AG10803 (cell line): ENCODE measurements at regions not wholly inside any gene's neighbourhood (a gene's known extent, or its start where the extent isn't known, plus 50 kb on each side); places are given as distances from the start of the nearest gene placed in this dataset.

Experiments
- DNase-seq: peaks from one replicate; pipeline ENCODE4 v3.0.0; 2010; ENCODE audit warnings: low read depth
- H3K4me3 ChIP-seq: 2 replicates; pipeline ENCODE4 v1.5.1; 2011; ENCODE audit warnings: mild to moderate bottlenecking, low read length, control low read depth
- TF ChIP-seq, protein P1 (sequence below): conservative IDR thresholded peaks from 2 replicates; pipeline ENCODE4 v1.5.1; 2011; ENCODE audit warnings: mild to moderate bottlenecking, low read length, control low read depth, inconsistent platforms

- TF ChIP-seq, protein P1, sequence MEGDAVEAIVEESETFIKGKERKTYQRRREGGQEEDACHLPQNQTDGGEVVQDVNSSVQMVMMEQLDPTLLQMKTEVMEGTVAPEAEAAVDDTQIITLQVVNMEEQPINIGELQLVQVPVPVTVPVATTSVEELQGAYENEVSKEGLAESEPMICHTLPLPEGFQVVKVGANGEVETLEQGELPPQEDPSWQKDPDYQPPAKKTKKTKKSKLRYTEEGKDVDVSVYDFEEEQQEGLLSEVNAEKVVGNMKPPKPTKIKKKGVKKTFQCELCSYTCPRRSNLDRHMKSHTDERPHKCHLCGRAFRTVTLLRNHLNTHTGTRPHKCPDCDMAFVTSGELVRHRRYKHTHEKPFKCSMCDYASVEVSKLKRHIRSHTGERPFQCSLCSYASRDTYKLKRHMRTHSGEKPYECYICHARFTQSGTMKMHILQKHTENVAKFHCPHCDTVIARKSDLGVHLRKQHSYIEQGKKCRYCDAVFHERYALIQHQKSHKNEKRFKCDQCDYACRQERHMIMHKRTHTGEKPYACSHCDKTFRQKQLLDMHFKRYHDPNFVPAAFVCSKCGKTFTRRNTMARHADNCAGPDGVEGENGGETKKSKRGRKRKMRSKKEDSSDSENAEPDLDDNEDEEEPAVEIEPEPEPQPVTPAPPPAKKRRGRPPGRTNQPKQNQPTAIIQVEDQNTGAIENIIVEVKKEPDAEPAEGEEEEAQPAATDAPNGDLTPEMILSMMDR = no peak
- no peak for DNase-seq
- H3K4me3 ChIP-seq = no peak overlapping the region
Observed at GRCh38 chr12:13386323-13387039, 190.0 kb downstream of the EMP1 start.

DNA sequence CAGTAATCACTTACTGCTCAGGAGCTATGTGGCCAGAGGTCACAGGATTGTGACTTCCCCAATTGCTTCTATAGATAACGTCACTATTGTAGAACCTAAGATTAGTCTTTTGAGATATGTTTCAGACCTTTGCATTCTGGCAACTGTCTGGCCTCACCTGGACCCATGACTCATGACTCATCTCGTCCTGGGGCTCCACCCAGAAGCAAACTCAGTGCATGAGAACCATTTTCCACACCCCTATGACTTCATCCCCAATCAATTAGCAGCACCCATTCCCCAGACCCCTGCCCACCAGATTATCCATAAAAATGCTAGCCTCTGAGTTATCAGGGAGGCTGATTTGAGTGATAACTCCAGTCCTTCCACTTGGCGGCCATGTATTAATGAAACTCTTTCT, 186.9 kb downstream of the EMP1 start:
- TF ChIP-seq, protein P1 = no peak
- H3K4me3 ChIP-seq = no peak overlapping the region
- no peak for DNase-seq

GRCh38 chr12:13380297-13380696, 183.8 kb downstream of the EMP1 start:
- TF ChIP-seq, protein P1 = no peak
- no peak for DNase-seq
- H3K4me3 ChIP-seq = no peak overlapping the region

- no peak for DNase-seq
- no peak overlapping the region for H3K4me3 ChIP-seq
- TF ChIP-seq, protein P1 = no peak
Observed at GRCh38 chr12:13379531-13380188, 183.1 kb downstream of the EMP1 start.

- no peak overlapping the region for H3K4me3 ChIP-seq
- DNase-seq = no peak
- TF ChIP-seq, protein P1 = no peak
Observed at GRCh38 chr12:13377698-13378097, 181.2 kb downstream of the EMP1 start.

GRCh38 chr12:13376610-13377373, 180.3 kb downstream of the EMP1 start:
- no peak overlapping the region for H3K4me3 ChIP-seq
- no peak for DNase-seq
- TF ChIP-seq, protein P1 = no peak
